ENCODE measurements at regions not wholly inside any gene's neighbourhood (a gene's known extent, or its start where the extent isn't known, plus 50 kb on each side); places are given as distances from the start of the nearest gene placed in this dataset.

DNA sequence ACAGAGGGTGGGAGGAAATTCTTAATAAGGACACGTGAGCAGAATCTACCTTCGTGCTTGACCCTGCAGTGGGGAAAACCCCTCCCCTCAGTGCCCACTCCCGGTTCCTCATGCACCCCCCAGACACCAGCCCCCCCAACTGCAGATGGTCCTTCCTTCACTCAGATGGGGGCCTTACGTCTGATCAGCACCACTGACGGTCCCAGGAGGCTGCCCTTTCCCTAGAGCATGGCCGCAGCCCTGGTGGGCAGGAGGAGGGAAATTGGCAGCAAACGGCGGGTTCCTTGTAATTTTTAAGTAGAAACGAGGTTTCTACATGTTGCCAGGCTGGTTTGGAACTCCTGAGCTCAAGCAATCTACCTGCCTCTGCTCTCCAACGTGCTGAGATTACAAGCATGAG, 477.7 kb downstream of the TBC1D22A start:
- TF ChIP-seq, protein P1, sequence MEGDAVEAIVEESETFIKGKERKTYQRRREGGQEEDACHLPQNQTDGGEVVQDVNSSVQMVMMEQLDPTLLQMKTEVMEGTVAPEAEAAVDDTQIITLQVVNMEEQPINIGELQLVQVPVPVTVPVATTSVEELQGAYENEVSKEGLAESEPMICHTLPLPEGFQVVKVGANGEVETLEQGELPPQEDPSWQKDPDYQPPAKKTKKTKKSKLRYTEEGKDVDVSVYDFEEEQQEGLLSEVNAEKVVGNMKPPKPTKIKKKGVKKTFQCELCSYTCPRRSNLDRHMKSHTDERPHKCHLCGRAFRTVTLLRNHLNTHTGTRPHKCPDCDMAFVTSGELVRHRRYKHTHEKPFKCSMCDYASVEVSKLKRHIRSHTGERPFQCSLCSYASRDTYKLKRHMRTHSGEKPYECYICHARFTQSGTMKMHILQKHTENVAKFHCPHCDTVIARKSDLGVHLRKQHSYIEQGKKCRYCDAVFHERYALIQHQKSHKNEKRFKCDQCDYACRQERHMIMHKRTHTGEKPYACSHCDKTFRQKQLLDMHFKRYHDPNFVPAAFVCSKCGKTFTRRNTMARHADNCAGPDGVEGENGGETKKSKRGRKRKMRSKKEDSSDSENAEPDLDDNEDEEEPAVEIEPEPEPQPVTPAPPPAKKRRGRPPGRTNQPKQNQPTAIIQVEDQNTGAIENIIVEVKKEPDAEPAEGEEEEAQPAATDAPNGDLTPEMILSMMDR (IDR thresholded peaks at IDR 0.05) = no peak
- TF ChIP-seq EZH2 (IDR thresholded peaks at IDR 0.05; ENCODE audit: borderline replicate concordance, insufficient read depth, low read depth, low read length, poor library complexity, severe bottlenecking) = no peak
